GM19023 (cell line): ENCODE measurements at regions not wholly inside any gene's neighbourhood (a gene's known extent, or its start where the extent isn't known, plus 50 kb on each side); places are given as distances from the start of the nearest gene placed in this dataset.
"Not testable (repeated sequence)": the region's sequence is repeated elsewhere in the genome, so short reads cannot be mapped to it uniquely, and the experiment has no call there.

Source experiments
- ATAC-seq: cut with Tn5 transposase; IDR thresholded peaks from one replicate; pipeline ENCODE4 v1.9.1; 2021; ENCODE audit warnings: mild to moderate bottlenecking, moderate library complexity; ENCODE audit not compliant: unreplicated experiment

- ATAC-seq: no peak
Measured at GRCh38 chr6:34646714-34647113, 49.9 kb downstream of the ILRUN start.

GRCh38 chr6:34645627-34646026, 50.9 kb downstream of the ILRUN start:
- no peak for ATAC-seq

- ATAC-seq: no peak
Measured at GRCh38 chr6:34644716-34645115, 51.9 kb downstream of the ILRUN start.

- ATAC-seq: no peak
Measured at GRCh38 chr6:34642427-34642826, 54.1 kb downstream of the ILRUN start.

GRCh38 chr6:34640074-34640849, 56.3 kb downstream of the ILRUN start:
- not testable (repeated sequence) for ATAC-seq

GRCh38 chr6:34638834-34639736, 57.5 kb downstream of the ILRUN start:
- ATAC-seq: peak; percentile 65

- no peak for ATAC-seq
Measured at GRCh38 chr6:34633785-34634184, 62.8 kb downstream of the ILRUN start.

- ATAC-seq: no peak
Measured at GRCh38 chr6:34633256-34633655, 63.3 kb downstream of the ILRUN start.

- ATAC-seq: no peak
Measured at GRCh38 chr6:34630040-34630439, 66.5 kb downstream of the ILRUN start.

GRCh38 chr6:34627296-34627695, 69.3 kb downstream of the ILRUN start:
- ATAC-seq: no peak

- ATAC-seq: no peak
Measured at GRCh38 chr6:34618430-34619182, 62.5 kb upstream of the SPDEF start.

GRCh38 chr6:34617231-34617630, 61.1 kb upstream of the SPDEF start:
- ATAC-seq: no peak

- ATAC-seq: no peak
Measured at GRCh38 chr6:34616227-34616585, 60.1 kb upstream of the SPDEF start.

- no peak for ATAC-seq
Measured at GRCh38 chr6:34615574-34616226, 59.6 kb upstream of the SPDEF start.

- no peak for ATAC-seq
Measured at GRCh38 chr6:34610819-34611477, 54.8 kb upstream of the SPDEF start.

- no peak for ATAC-seq
Measured at GRCh38 chr6:34608321-34609091, 52.4 kb upstream of the SPDEF start.

GRCh38 chr6:34606477-34607265, 50.5 kb upstream of the SPDEF start:
- no peak for ATAC-seq
